ENCODE measurements at regions not wholly inside any gene's neighbourhood (a gene's known extent, or its start where the extent isn't known, plus 50 kb on each side); places are given as distances from the start of the nearest gene placed in this dataset.

DNA sequence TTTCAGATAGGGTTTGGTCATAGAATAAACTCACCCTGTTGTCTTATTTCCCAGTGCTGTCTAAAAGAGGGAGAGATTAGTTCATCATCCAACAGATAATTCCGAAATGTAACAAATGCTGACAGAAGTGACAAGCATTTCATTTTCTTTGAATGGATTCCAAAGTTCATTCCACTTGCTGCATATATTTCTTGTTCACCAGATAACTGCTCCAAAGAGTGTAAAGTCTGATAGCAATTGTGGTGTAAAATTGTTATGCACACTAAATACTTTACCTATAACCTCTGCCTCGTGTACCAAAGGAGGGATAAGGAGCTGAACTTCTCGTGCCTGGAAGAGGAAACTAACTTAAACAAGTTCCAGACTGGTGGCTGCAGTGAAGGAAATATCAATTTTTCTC lies 290.0 kb upstream of the ADAMTSL1 start:
- TF ChIP-seq POLR2A (IDR thresholded peaks at IDR 0.05; ENCODE audit: low read length) (no peak), GATA1 (IDR thresholded peaks at IDR 0.05; ENCODE audit: low read depth, low read length) (no peak)

Data from erythroblast (primary cell).